RWPE2 (cell line): ENCODE measurements at regions not wholly inside any gene's neighbourhood (a gene's known extent, or its start where the extent isn't known, plus 50 kb on each side); places are given as distances from the start of the nearest gene placed in this dataset.
"Not testable (repeated sequence)": the region's sequence is repeated elsewhere in the genome, so short reads cannot be mapped to it uniquely, and the experiment has no call there.

Source experiments
- ATAC-seq: fragments of 200-7000 bp; cut with Tn5 transposase; 3 replicates; pipeline ENCODE4 v1.9.1; 2021; ENCODE audit warnings: low read depth
- DNase-seq: peaks from one replicate; pipeline ENCODE4 v3.0.0-alpha.2; 2020; ENCODE audit warnings: low spot score
- H3K27ac ChIP-seq: fragments of 450-650 bp; 2 replicates; pipeline ENCODE4 v1.5.1; 2017; ENCODE audit warnings: mild to moderate bottlenecking; ENCODE audit not compliant: poor library complexity, severe bottlenecking
- H3K27me3 ChIP-seq: fragments of 250-450 bp; sonication (Bioruptor Pico); 2 replicates; pipeline ENCODE4 v1.5.1; 2021; ENCODE audit warnings: mild to moderate bottlenecking, moderate library complexity; ENCODE audit not compliant: insufficient read depth, poor library complexity, severe bottlenecking
- H3K36me3 ChIP-seq: fragments of 250-450 bp; sonication (Bioruptor Pico); 2 replicates; pipeline ENCODE4 v1.5.1; 2020; ENCODE audit warnings: low read depth, mild to moderate bottlenecking, moderate library complexity
- H3K4me1 ChIP-seq: fragments of 250-450 bp; sonication (Bioruptor Pico); 2 replicates; pipeline ENCODE4 v1.5.1; 2021; ENCODE audit warnings: mild to moderate bottlenecking, moderate library complexity; ENCODE audit not compliant: insufficient read depth, poor library complexity, severe bottlenecking
- H3K4me3 ChIP-seq: fragments of 250-450 bp; sonication (Bioruptor Pico); 2 replicates; pipeline ENCODE4 v1.5.1; 2021; ENCODE audit warnings: mild to moderate bottlenecking, moderate library complexity; ENCODE audit not compliant: severe bottlenecking
- H3K9me3 ChIP-seq: fragments of 250-450 bp; sonication (Bioruptor Pico); 2 replicates; pipeline ENCODE4 v1.5.1; 2021; ENCODE audit warnings: mild to moderate bottlenecking, moderate library complexity; ENCODE audit not compliant: severe bottlenecking
- CTCF ChIP-seq: fragments of 450-650 bp; IDR thresholded peaks from one replicate; pipeline ENCODE4 v1.5.1; 2017; ENCODE audit warnings: mild to moderate bottlenecking, moderate library complexity; ENCODE audit not compliant: poor library complexity, severe bottlenecking

- H3K36me3 ChIP-seq, result no peaks in the 10 kb centered on the region
These were observed 111.3 kb downstream of the GGTLC2 start for GRCh38 chr22:22755778-22756100.

GRCh38 chr22:22756109-22756508 is 111.7 kb downstream of the GGTLC2 start:
- Histone ChIP-seq H3K9me3 (peaks cover 3% of the 10 kb centered on the region), H3K27me3 (no peaks in the 10 kb centered on the region), H3K4me1 (no peaks in the 10 kb centered on the region), H3K36me3 (no peaks in the 10 kb centered on the region), H3K4me3 (no peak overlapping the region), H3K27ac (no peak overlapping the region)
- no peak for ATAC-seq
- no peak for TF ChIP-seq CTCF
- no peak for DNase-seq

More at GRCh38 chr22:22755778-22756100, 111.3 kb downstream of the GGTLC2 start:
- H3K27ac ChIP-seq, result no peak overlapping the region
- no peaks in the 10 kb centered on the region for H3K4me1 ChIP-seq
- peaks cover 3% of the 10 kb centered on the region for H3K9me3 ChIP-seq
- no peak for TF ChIP-seq CTCF
- H3K4me3 ChIP-seq, result no peak overlapping the region
- DNase-seq, result no peak
- ATAC-seq, result no peak
- no peaks in the 10 kb centered on the region for H3K27me3 ChIP-seq

GRCh38 chr22:22756551-22757201 is 112.3 kb downstream of the GGTLC2 start:
- not testable (repeated sequence) for H3K27ac ChIP-seq, ATAC-seq, H3K4me1 ChIP-seq, DNase-seq, H3K4me3 ChIP-seq, H3K36me3 ChIP-seq, H3K9me3 ChIP-seq, H3K27me3 ChIP-seq

GRCh38 chr22:22758101-22758807 is 113.8 kb downstream of the GGTLC2 start:
- H3K4me3 ChIP-seq, H3K36me3 ChIP-seq, H3K27me3 ChIP-seq, DNase-seq, H3K9me3 ChIP-seq, H3K27ac ChIP-seq, ATAC-seq, H3K4me1 ChIP-seq: not testable (repeated sequence)

GRCh38 chr22:22759371-22759770 is 115.0 kb downstream of the GGTLC2 start:
- no peak for ATAC-seq
- no peaks in the 10 kb centered on the region for H3K4me1 ChIP-seq

More at GRCh38 chr22:22759371-22759770, 115.0 kb downstream of the GGTLC2 start:
- Histone ChIP-seq H3K27me3 (no peaks in the 10 kb centered on the region), H3K9me3 (no peaks in the 10 kb centered on the region), H3K27ac (no peak overlapping the region), H3K36me3 (no peaks in the 10 kb centered on the region), H3K4me3 (no peak overlapping the region)
- no peak for DNase-seq
- TF ChIP-seq CTCF, result no peak
